ENCODE measurements at regions not wholly inside any gene's neighbourhood (a gene's known extent, or its start where the extent isn't known, plus 50 kb on each side); places are given as distances from the start of the nearest gene placed in this dataset.
"Not testable (repeated sequence)": the region's sequence is repeated elsewhere in the genome, so short reads cannot be mapped to it uniquely, and the experiment has no call there.

GRCh38 chr1:100627054-100627716 is 89.2 kb downstream of the GPR88 start:
- DNase-seq (ENCODE audit: extremely low read depth in 1 of 11, low read depth in 9 of 11, low spot score in 4 of 11), result no peak

GRCh38 chr1:100627936-100628335 is 90.0 kb downstream of the GPR88 start:
- no peak for DNase-seq (ENCODE audit: extremely low read depth in 1 of 11, low read depth in 9 of 11, low spot score in 4 of 11)

- no peak for DNase-seq (ENCODE audit: extremely low read depth in 1 of 11, low read depth in 9 of 11, low spot score in 4 of 11)
Observed at GRCh38 chr1:100628631-100629081, 90.7 kb downstream of the GPR88 start.

- no peak for DNase-seq (ENCODE audit: extremely low read depth in 1 of 11, low read depth in 9 of 11, low spot score in 4 of 11)
Observed at GRCh38 chr1:100629391-100629790, 90.2 kb upstream of the VCAM1 start.

GRCh38 chr1:100631015-100631551 is 88.5 kb upstream of the VCAM1 start:
- no peak for DNase-seq (ENCODE audit: extremely low read depth in 1 of 11, low read depth in 9 of 11, low spot score in 4 of 11)

- no peak for DNase-seq (ENCODE audit: extremely low read depth in 1 of 11, low read depth in 9 of 11, low spot score in 4 of 11)
Observed at GRCh38 chr1:100642826-100643225, 76.7 kb upstream of the VCAM1 start.

- DNase-seq (ENCODE audit: extremely low read depth in 1 of 11, low read depth in 9 of 11, low spot score in 4 of 11), result peak in 1 of 11 donors; percentile 56
Observed at GRCh38 chr1:100643471-100644196, 75.9 kb upstream of the VCAM1 start.

GRCh38 chr1:100646001-100646400 is 73.5 kb upstream of the VCAM1 start:
- no peak for DNase-seq (ENCODE audit: extremely low read depth in 1 of 11, low read depth in 9 of 11, low spot score in 4 of 11)

DNA sequence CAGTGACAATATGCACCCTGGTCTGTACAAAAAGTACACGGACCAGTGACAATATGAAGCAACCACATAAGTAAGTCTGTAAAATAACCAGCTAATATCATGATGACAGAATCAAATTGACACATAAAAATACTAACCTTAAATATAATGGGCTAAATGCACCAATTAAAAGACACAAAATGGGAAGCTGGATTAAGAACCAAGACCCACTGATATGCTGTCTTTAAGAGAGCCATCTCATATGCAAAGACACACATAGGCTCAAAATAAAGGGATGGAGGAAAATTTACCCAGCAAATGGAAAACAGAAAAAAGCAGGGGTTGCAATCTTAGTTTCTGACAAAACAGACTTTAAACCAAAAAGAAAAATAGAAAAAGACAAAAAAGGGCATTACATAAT is 70.4 kb upstream of the VCAM1 start:
- DNase-seq (ENCODE audit: extremely low read depth in 1 of 11, low read depth in 9 of 11, low spot score in 4 of 11), result no peak

- peak in 3 of 11 donors; percentile 18 to 30 (median 20) for DNase-seq (ENCODE audit: extremely low read depth in 1 of 11, low read depth in 9 of 11, low spot score in 4 of 11)
Observed at GRCh38 chr1:100657876-100658715, 61.4 kb upstream of the VCAM1 start.

DNA sequence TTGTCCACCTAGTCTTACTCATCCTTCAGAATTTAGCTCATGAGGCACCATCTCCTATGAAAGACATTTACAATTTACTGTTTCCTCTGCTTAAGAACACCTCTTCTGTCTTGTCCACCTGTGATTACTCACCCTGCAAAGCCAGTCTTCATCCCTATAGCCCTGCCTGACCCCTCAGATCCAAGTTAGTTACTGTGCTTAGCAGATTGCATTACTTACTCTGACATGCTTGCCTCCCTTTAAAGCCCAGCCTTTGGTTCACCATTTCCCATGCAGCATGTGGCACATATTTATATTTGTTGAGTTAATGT is 60.9 kb upstream of the VCAM1 start:
- DNase-seq (ENCODE audit: extremely low read depth in 1 of 11, low read depth in 9 of 11, low spot score in 4 of 11), result no peak

DNA sequence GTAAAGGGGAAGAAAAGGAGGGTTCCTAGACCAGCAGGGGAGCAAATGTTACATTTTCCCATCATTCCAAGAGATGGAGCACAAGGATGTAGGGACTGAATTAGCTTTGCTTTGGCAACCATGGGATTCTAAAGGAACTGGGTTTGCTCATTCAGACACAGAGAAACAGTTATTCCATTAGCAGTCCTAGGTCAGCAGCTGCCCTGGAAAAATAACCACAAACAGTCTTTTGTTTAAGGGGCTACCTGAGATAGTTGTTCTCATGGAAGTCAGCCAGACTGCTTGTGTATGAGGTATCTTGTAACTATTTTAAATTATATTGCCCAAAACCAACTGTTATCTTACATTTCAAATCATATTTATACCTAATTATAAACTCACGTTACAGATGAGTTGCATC is 58.4 kb upstream of the VCAM1 start:
- no peak for DNase-seq (ENCODE audit: extremely low read depth in 1 of 11, low read depth in 9 of 11, low spot score in 4 of 11)

DNA sequence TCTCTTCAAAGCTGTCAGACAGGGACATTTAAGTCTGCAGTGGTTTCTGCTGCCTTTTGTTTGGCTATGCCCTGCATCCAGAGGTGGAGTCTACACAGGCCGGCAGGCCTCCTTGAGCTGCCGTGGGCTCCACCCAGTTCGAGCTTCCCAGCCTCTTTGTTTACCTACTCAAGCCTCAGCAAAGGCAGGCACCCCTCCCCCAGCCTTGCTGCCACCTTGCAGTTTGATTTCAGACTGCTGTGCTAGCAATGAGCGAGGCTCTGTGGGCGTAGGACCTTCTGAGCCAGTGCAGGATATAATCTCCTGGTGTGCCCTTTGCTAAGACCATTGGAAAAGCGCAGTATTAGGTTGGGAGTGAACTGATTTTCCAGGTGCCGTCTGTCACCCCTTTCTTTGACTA is 51.0 kb upstream of the VCAM1 start:
- DNase-seq (ENCODE audit: extremely low read depth in 1 of 11, low read depth in 9 of 11, low spot score in 4 of 11), result not testable (repeated sequence)
